Keratinocyte (primary cell): ENCODE measurements at regions not wholly inside any gene's neighbourhood (a gene's known extent, or its start where the extent isn't known, plus 50 kb on each side); places are given as distances from the start of the nearest gene placed in this dataset.

Source experiments
- DNase-seq: peaks from one replicate; pipeline ENCODE4 v3.0.0-alpha.2; 2011; ENCODE audit warnings: low read depth, missing footprints, low spot score
- FAIRE-seq: peaks from 2 replicates; lab custom pipeline; 2011; peaks lifted over from hg19 to GRCh38; lab: Jason Lieb, UNC
- H2AFZ ChIP-seq: 2 replicates; pipeline ENCODE4 v1.6.0; 2012; ENCODE audit warnings: low read length, control low read depth, inconsistent platforms; ENCODE audit not compliant: control insufficient read depth
- H3K27ac ChIP-seq: 2 replicates; pipeline ENCODE4 v1.5.1; 2011; ENCODE audit warnings: low read length; ENCODE audit not compliant: control insufficient read depth, insufficient read depth
- H3K27me3 ChIP-seq: 3 replicates; pipeline ENCODE4 v1.6.0; 2011; ENCODE audit warnings: low read length; ENCODE audit not compliant: control insufficient read depth, insufficient read depth; ENCODE audit errors: extremely low read depth
- H3K36me3 ChIP-seq, 2 experiments: 2 replicates in 1 of 2; 3 replicates in 1 of 2; pipeline ENCODE4 v1.5.1; 2011; ENCODE audit warnings: low read length in 2 of 2, mild to moderate bottlenecking in 1 of 2; ENCODE audit not compliant: control insufficient read depth in 2 of 2, insufficient read depth in 2 of 2; ENCODE audit errors: extremely low read depth in 1 of 2
- H3K4me1 ChIP-seq: 3 replicates; pipeline ENCODE4 v1.5.1; 2011; ENCODE audit warnings: low read length; ENCODE audit not compliant: control insufficient read depth, insufficient read depth; ENCODE audit errors: extremely low read depth
- H3K4me2 ChIP-seq: 3 replicates; pipeline ENCODE4 v1.6.0; 2011; ENCODE audit warnings: low read depth, low read length; ENCODE audit not compliant: control insufficient read depth, insufficient read depth; ENCODE audit errors: extremely low read depth
- H3K4me3 ChIP-seq, 3 experiments: fragments of 200-600 bp in 1 of 3; sonication (generic) in 1 of 3; 2 replicates in 2 of 3; 3 replicates in 1 of 3; pipeline ENCODE4 v1.5.1; 2011 to 2016; ENCODE audit warnings: low read length in 3 of 3, mild to moderate bottlenecking in 3 of 3, control low read depth in 2 of 3, inconsistent platforms in 1 of 3, low read depth in 1 of 3, mixed read lengths in 1 of 3, mixed run types in 1 of 3, moderate library complexity in 1 of 3; ENCODE audit not compliant: control insufficient read depth in 2 of 3, insufficient read depth in 2 of 3; ENCODE audit errors: extremely low read depth in 1 of 3
- H3K79me2 ChIP-seq: 2 replicates; pipeline ENCODE4 v1.6.0; 2012; ENCODE audit warnings: low read length; ENCODE audit not compliant: control insufficient read depth, insufficient read depth
- H3K9ac ChIP-seq: 3 replicates; pipeline ENCODE4 v1.6.0; 2011; ENCODE audit warnings: low read length; ENCODE audit not compliant: control insufficient read depth, insufficient read depth; ENCODE audit errors: extremely low read depth
- H3K9me1 ChIP-seq: 3 replicates; pipeline ENCODE4 v1.6.0; 2011; ENCODE audit warnings: low read length; ENCODE audit not compliant: control insufficient read depth, insufficient read depth; ENCODE audit errors: extremely low read depth
- H3K9me3 ChIP-seq: 2 replicates; pipeline ENCODE4 v1.5.1; 2012; ENCODE audit warnings: low read depth, low read length; ENCODE audit not compliant: control insufficient read depth
- H4K20me1 ChIP-seq: 3 replicates; pipeline ENCODE4 v1.6.0; 2011; ENCODE audit warnings: low read length; ENCODE audit not compliant: control insufficient read depth, insufficient read depth; ENCODE audit errors: extremely low read depth
- EZH2 ChIP-seq: IDR thresholded peaks from one replicate; pipeline ENCODE4 v1.6.1; 2012; ENCODE audit warnings: inconsistent platforms, mild to moderate bottlenecking, low read length, moderate library complexity
- dilution Hi-C: fragments of 300-500 bp; cut with MboI; formaldehyde crosslinking; loops from one replicate; pipeline ENCODE4 v1.7.0; 2020; ENCODE audit warnings: low sequenced_read_pairs; ENCODE audit not compliant: extremely low pct_ligation_motif_present
- TF ChIP-seq, protein P1 (sequence below), 3 experiments: IDR thresholded peaks in 1 of 3; conservative IDR thresholded peaks in 1 of 3; optimal IDR thresholded peaks in 1 of 3; 2 replicates in 2 of 3; 3 replicates in 1 of 3; pipeline versions ENCODE3 to v1.5.1; 2011; ENCODE audit warnings: low read length in 3 of 3, mild to moderate bottlenecking in 3 of 3, moderate library complexity in 2 of 3, control low read depth in 1 of 3, inconsistent platforms in 1 of 3; ENCODE audit not compliant: insufficient read depth in 2 of 3; ENCODE audit errors: extremely low read depth in 1 of 3

DNA sequence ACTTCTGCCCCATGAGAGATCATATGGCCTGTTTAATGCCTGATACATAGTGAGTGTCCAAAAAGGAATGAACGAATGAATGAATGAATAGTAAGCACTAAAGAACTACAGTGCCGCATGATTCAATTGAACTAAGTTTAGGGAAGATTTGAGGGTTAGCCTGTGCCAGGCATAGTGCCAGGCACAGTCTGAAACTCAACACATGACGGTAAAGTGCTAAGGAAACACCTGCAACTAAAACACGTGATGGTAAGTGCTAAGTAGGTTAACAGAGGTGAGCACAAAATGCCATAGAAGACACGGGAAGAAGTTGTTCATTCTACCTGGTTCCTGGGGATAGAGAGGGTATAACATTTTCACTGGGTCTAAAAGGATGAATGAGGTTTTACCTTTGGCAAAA is 93.5 kb upstream of the DBX1 start:
- no peak for FAIRE-seq
- no peak for TF ChIP-seq EZH2
- TF ChIP-seq, protein P1, sequence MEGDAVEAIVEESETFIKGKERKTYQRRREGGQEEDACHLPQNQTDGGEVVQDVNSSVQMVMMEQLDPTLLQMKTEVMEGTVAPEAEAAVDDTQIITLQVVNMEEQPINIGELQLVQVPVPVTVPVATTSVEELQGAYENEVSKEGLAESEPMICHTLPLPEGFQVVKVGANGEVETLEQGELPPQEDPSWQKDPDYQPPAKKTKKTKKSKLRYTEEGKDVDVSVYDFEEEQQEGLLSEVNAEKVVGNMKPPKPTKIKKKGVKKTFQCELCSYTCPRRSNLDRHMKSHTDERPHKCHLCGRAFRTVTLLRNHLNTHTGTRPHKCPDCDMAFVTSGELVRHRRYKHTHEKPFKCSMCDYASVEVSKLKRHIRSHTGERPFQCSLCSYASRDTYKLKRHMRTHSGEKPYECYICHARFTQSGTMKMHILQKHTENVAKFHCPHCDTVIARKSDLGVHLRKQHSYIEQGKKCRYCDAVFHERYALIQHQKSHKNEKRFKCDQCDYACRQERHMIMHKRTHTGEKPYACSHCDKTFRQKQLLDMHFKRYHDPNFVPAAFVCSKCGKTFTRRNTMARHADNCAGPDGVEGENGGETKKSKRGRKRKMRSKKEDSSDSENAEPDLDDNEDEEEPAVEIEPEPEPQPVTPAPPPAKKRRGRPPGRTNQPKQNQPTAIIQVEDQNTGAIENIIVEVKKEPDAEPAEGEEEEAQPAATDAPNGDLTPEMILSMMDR (optimal IDR thresholded peaks at IDR 0.05 in 1 of 3, IDR thresholded peaks at IDR 0.05 in 1 of 3, conservative IDR thresholded peaks at IDR 0.05 in 1 of 3; ENCODE audit: extremely low read depth in 1 of 3, insufficient read depth in 2 of 3, low read length in 3 of 3), result no peak
- H3K9ac ChIP-seq, result no peak overlapping the region
- no peaks in the 10 kb centered on the region for H3K79me2 ChIP-seq
- no peaks in the 10 kb centered on the region for H3K4me1 ChIP-seq
- no peaks in the 10 kb centered on the region for H3K9me3 ChIP-seq
- no peaks in the 10 kb centered on the region for H3K36me3 ChIP-seq
- H2AFZ ChIP-seq, result no peak overlapping the region
- H3K4me2 ChIP-seq, result no peak overlapping the region
- no peak overlapping the region for H3K27ac ChIP-seq
- DNase-seq, result no peak
- dilution Hi-C loops, result no loop called here
- no peak overlapping the region for H3K4me3 ChIP-seq
- no peaks in the 10 kb centered on the region for H3K27me3 ChIP-seq
- no peaks in the 10 kb centered on the region for H3K9me1 ChIP-seq
- H4K20me1 ChIP-seq, result no peaks in the 10 kb centered on the region

DNA sequence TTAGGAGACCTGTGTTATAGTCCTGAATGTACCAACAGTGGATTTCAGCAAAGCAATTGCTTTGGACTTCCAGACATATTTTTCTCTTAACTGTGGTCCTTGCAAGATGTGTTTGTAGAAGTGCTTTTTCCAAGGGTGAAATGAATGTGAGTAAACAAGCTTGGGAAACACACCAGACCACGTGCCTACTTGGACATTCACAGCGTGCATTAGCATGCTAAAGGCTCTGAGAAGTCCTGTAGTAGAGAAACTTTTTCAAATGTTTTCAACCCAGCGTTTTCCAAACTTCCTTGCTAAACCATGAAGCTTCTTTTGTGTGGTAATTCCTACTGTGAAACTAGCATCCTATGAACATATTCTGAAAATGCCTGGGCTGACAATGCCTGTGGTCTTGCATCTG is 91.2 kb upstream of the DBX1 start:
- no peaks in the 10 kb centered on the region for H3K27me3 ChIP-seq
- no peak for FAIRE-seq

More for the DNA sequence above, 91.2 kb upstream of the DBX1 start:
- DNase-seq, result no peak
- H3K9me3 ChIP-seq, result no peaks in the 10 kb centered on the region
- no peaks in the 10 kb centered on the region for H3K79me2 ChIP-seq
- H3K9me1 ChIP-seq, result no peaks in the 10 kb centered on the region
- no peak overlapping the region for H2AFZ ChIP-seq
- TF ChIP-seq, protein P1 (optimal IDR thresholded peaks at IDR 0.05 in 1 of 3, IDR thresholded peaks at IDR 0.05 in 1 of 3, conservative IDR thresholded peaks at IDR 0.05 in 1 of 3; ENCODE audit: extremely low read depth in 1 of 3, insufficient read depth in 2 of 3, low read length in 3 of 3), result no peak
- TF ChIP-seq EZH2, result no peak
- no peaks in the 10 kb centered on the region for H4K20me1 ChIP-seq
- H3K4me3 ChIP-seq, result no peak overlapping the region
- no peak overlapping the region for H3K27ac ChIP-seq
- H3K36me3 ChIP-seq, result no peaks in the 10 kb centered on the region
- H3K9ac ChIP-seq, result no peak overlapping the region
- dilution Hi-C loops, result no loop called here
- no peaks in the 10 kb centered on the region for H3K4me1 ChIP-seq
- H3K4me2 ChIP-seq, result no peak overlapping the region
